K562 (cell line): ENCODE measurements at regions not wholly inside any gene's neighbourhood (a gene's known extent, or its start where the extent isn't known, plus 50 kb on each side); places are given as distances from the start of the nearest gene placed in this dataset.

Experiments used
- ATAC-seq: fragments of 200-7000 bp; cut with Tn5 transposase; 3 replicates; pipeline ENCODE4 v1.9.1; 2020; ENCODE audit warnings: moderate library complexity
- BruUV-seq: library from RNA; stranded (reverse); fragments of 400-500 nt; replicated peaks from 2 replicates; lab custom pipeline; 2021; lab: Mats Ljungman, UMichigan
- CTCF ChIA-PET: fragments of 300-600 bp; formaldehyde crosslinking; extraction: SDS; loops from one replicate; lab custom pipeline; 2021; ENCODE audit warnings: low intra/inter-chr PET ratio; lab: Yijun Ruan, JAX
- POLR2A ChIA-PET: fragments of 300-600, 350-650 bp; sonication (Branson Sonifier 250); formaldehyde crosslinking; extraction: SDS; loops from one replicate; lab custom pipeline; 2021; ENCODE audit warnings: antibody characterized with exemption, inconsistent platforms; lab: Yijun Ruan, JAX
- DNase-seq, 4 experiments: peaks; one replicate each; pipeline versions ENCODE4 v3.0.0 to v3.0.0-alpha.2; 2011 to 2018; ENCODE audit warnings: low spot score in 3 of 4, mixed read lengths in 3 of 4; ENCODE audit errors: extremely low read depth in 1 of 4
- FAIRE-seq: peaks from 2 replicates; lab custom pipeline; 2011; peaks lifted over from hg19 to GRCh38; lab: Jason Lieb, UNC
- H2AFZ ChIP-seq: 2 replicates; pipeline ENCODE4 v1.6.0; 2011; ENCODE audit warnings: low read depth, low read length, control low read depth, inconsistent platforms
- H3K27ac ChIP-seq: fragments of 200-600 bp; 3 replicates; pipeline ENCODE4 v1.8.0; 2011; ENCODE audit warnings: low read depth, mild to moderate bottlenecking, control low read depth, inconsistent platforms, low read length, moderate library complexity, mixed read lengths; ENCODE audit errors: extremely low read depth
- H3K27me3 ChIP-seq, 2 experiments: fragments of 300-600 bp in 1 of 2; 2 replicates in 1 of 2; 3 replicates in 1 of 2; pipeline versions ENCODE4 v1.6.0 to v1.8.0; 2011; ENCODE audit warnings: inconsistent platforms in 2 of 2, low read length in 2 of 2, mild to moderate bottlenecking in 1 of 2, mixed read lengths in 1 of 2, moderate library complexity in 1 of 2; ENCODE audit not compliant: control insufficient read depth in 2 of 2, insufficient read depth in 2 of 2
- H3K36me3 ChIP-seq: fragments of 300-600 bp; 3 replicates; pipeline ENCODE4 v1.8.0; 2011; ENCODE audit warnings: mild to moderate bottlenecking, low read length, inconsistent platforms; ENCODE audit not compliant: control insufficient read depth, insufficient read depth
- H3K4me1 ChIP-seq, 2 experiments: fragments of 200-600 bp in 1 of 2; replicated peaks in 1 of 2; 2 replicates in 1 of 2; 3 replicates in 1 of 2; pipeline versions ENCODE4 v1.5.1 to v1.8.0; 2011; ENCODE audit warnings: inconsistent platforms in 2 of 2, low read length in 2 of 2, mild to moderate bottlenecking in 1 of 2, mixed read lengths in 1 of 2, moderate library complexity in 1 of 2; ENCODE audit not compliant: control insufficient read depth in 2 of 2, insufficient read depth in 2 of 2
- H3K4me2 ChIP-seq: 2 replicates; pipeline ENCODE4 v1.6.1; 2011; ENCODE audit warnings: low read length, control low read depth, inconsistent platforms, mixed read lengths; ENCODE audit not compliant: insufficient read depth
- H3K4me3 ChIP-seq: fragments of 200-600 bp; sonication (generic), shearing (Covaris generic); 2 replicates; pipeline ENCODE4 v1.5.1; 2016; ENCODE audit warnings: control low read depth, inconsistent platforms
- H3K79me2 ChIP-seq: fragments of 200-600 bp; 3 replicates; pipeline ENCODE4 v1.8.0; 2011; ENCODE audit warnings: low read length, inconsistent platforms; ENCODE audit not compliant: control insufficient read depth, insufficient read depth
- H3K9ac ChIP-seq, 2 experiments: 2 replicates each; pipeline versions ENCODE4 v1.6.0 to v1.6.1; 2011; ENCODE audit warnings: low read depth in 2 of 2, low read length in 2 of 2, control low read depth in 1 of 2, inconsistent platforms in 1 of 2, mild to moderate bottlenecking in 1 of 2, mixed read lengths in 1 of 2; ENCODE audit not compliant: insufficient read depth in 1 of 2
- H3K9me1 ChIP-seq: one replicate; pipeline ENCODE4 v1.6.0; 2011; ENCODE audit warnings: inconsistent platforms, mild to moderate bottlenecking, low read length, moderate library complexity; ENCODE audit not compliant: control insufficient read depth, insufficient read depth
- H3K9me3 ChIP-seq: replicated peaks from 2 replicates; pipeline ENCODE4 v1.5.1; 2011; ENCODE audit warnings: low read depth, low read length, inconsistent platforms; ENCODE audit not compliant: control insufficient read depth, insufficient read depth
- H4K20me1 ChIP-seq: replicated peaks from 2 replicates; pipeline ENCODE4 v1.6.1; 2011; ENCODE audit warnings: low read length, inconsistent platforms, mixed read lengths; ENCODE audit not compliant: control insufficient read depth, insufficient read depth
- CREB1 ChIP-seq, 2 experiments: sonication (generic) in 1 of 2; formaldehyde crosslinking in 1 of 2; IDR thresholded peaks; 2 replicates each; pipeline versions ENCODE4 v1.6.1 to v1.8.0; 2012 to 2022; ENCODE audit warnings: inconsistent platforms in 1 of 2, mild to moderate bottlenecking in 1 of 2, missing genetic modification reagents in 1 of 2, moderate library complexity in 1 of 2
- DEAF1 ChIP-seq: fragments of 450-650 bp; formaldehyde crosslinking; IDR thresholded peaks from 2 replicates; pipeline ENCODE4 v1.4.0; 2020; ENCODE audit warnings: mild to moderate bottlenecking, moderate library complexity
- DMBX1 ChIP-seq: fragments of 250-450 bp; sonication (Bioruptor Pico); IDR thresholded peaks from 2 replicates; pipeline ENCODE4 v1.8.0; 2022; ENCODE audit warnings: inconsistent platforms, mild to moderate bottlenecking, moderate library complexity, borderline replicate concordance
- E2F5 ChIP-seq: sonication (generic); formaldehyde crosslinking; IDR thresholded peaks from 2 replicates; pipeline ENCODE4 v1.8.0; 2022; ENCODE audit warnings: mild to moderate bottlenecking, missing genetic modification reagents
- GMEB1 ChIP-seq: fragments of 250-450 bp; sonication (Bioruptor Pico); IDR thresholded peaks from 2 replicates; pipeline ENCODE4 v1.4.0; 2020; ENCODE audit warnings: mild to moderate bottlenecking
- HLTF ChIP-seq: fragments of 450-650 bp; IDR thresholded peaks from 2 replicates; pipeline ENCODE4 v1.6.1; 2016
- NCOA1 ChIP-seq: fragments of 450-650 bp; IDR thresholded peaks from 2 replicates; pipeline ENCODE4 v1.6.1; 2016; ENCODE audit warnings: low read depth
- PCBP1 ChIP-seq: fragments of 200-400 bp; formaldehyde crosslinking; IDR thresholded peaks from 2 replicates; pipeline ENCODE4 v1.6.1; 2018; ENCODE audit warnings: mild to moderate bottlenecking, low read depth, low read length; ENCODE audit not compliant: poor library complexity, severe bottlenecking
- RBM15 ChIP-seq: fragments of 200-400 bp; formaldehyde crosslinking; IDR thresholded peaks from 2 replicates; pipeline ENCODE4 v1.6.1; 2018; ENCODE audit warnings: mild to moderate bottlenecking, low read length, moderate library complexity; ENCODE audit not compliant: insufficient read depth
- RBM17 ChIP-seq: fragments of 200-400 bp; formaldehyde crosslinking; IDR thresholded peaks from 2 replicates; pipeline ENCODE4 v1.6.1; 2017; ENCODE audit warnings: low read depth, mild to moderate bottlenecking, low read length, borderline replicate concordance
- RHOXF2B ChIP-seq: fragments of 250-450 bp; sonication (Bioruptor Pico); conservative IDR thresholded peaks from 2 replicates; pipeline ENCODE4 v1.5.1; 2021
- SMC3 ChIP-seq: conservative IDR thresholded peaks from 2 replicates; pipeline ENCODE4 v1.6.1; 2011; ENCODE audit warnings: low read depth, low read length, improper control_type of control experiment; ENCODE audit not compliant: insufficient read depth
- TFAM ChIP-seq: fragments of 250-450 bp; sonication (Bioruptor Pico); conservative IDR thresholded peaks from 2 replicates; pipeline ENCODE4 v1.5.0; 2021; ENCODE audit warnings: mild to moderate bottlenecking, moderate library complexity
- XRCC5 ChIP-seq: fragments of 200-400 bp; formaldehyde crosslinking; IDR thresholded peaks from 2 replicates; pipeline ENCODE4 v1.6.1; 2017; ENCODE audit warnings: low read depth, mild to moderate bottlenecking, low read length
- ZFP1 ChIP-seq: fragments of 450-650 bp; formaldehyde crosslinking; IDR thresholded peaks from 2 replicates; pipeline ENCODE4 v1.4.0; 2020; ENCODE audit warnings: mild to moderate bottlenecking, mixed read lengths
- ZNF124 ChIP-seq: sonication (generic); formaldehyde crosslinking; IDR thresholded peaks from 2 replicates; pipeline ENCODE4 v1.8.1; 2022; ENCODE audit warnings: missing genetic modification reagents
- ZNF354B ChIP-seq: fragments of 250-450 bp; sonication (Bioruptor Pico); IDR thresholded peaks from 2 replicates; pipeline ENCODE4 v1.4.0; 2020
- ZNF780A ChIP-seq: fragments of 250-450 bp; sonication (Bioruptor Pico); IDR thresholded peaks from 2 replicates; pipeline ENCODE4 v1.5.0; 2021; ENCODE audit warnings: mild to moderate bottlenecking
- WGBS: fragments of 100-300 bp; shearing (Covaris generic); methylation state at CpG from one replicate; pipeline ENCODE4 v1.1.6; 2016; ENCODE audit warnings: low coverage, mixed read lengths; ENCODE audit not compliant: insufficient coverage; ENCODE audit errors: missing lambda C conversion rate; 5-methylcytosine and 5-hydroxymethylcytosine counted together
- in situ Hi-C: fragments of 300-500 bp; cut with MboI; formaldehyde crosslinking; loops from 4 replicates; pipeline ENCODE4 v1.15.0; 2018; ENCODE audit warnings: inconsistent platforms, mixed read lengths
- intact Hi-C: fragments of 100-400 bp; cut with micrococcal nuclease; formaldehyde crosslinking; loops from 2 replicates; pipeline ENCODE4 v1.14.2; 2022
- TF ChIP-seq, protein P1 (sequence below): fragments of 250-450 bp; sonication (Bioruptor Pico); IDR thresholded peaks from 2 replicates; pipeline ENCODE4 v1.5.0; 2020; ENCODE audit warnings: mild to moderate bottlenecking

DNA sequence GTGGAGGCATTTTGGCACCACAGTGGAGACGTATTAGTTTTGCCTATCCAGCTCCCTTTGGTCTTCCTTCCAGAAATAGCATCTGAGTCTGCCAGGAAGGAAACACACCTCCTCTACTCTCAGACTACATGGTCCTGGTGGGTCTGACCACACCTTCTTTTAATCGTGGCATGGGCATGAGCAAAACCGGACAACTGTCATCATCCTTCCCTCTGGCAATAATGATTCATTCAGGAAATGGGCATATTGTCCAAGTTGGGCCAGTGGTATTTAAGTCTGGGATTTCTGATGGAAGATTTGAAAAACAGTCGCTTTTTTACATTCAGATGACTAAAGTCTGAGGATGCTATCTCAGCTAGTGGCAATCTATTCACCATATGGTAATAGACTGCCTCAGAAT, 601.0 kb upstream of the ADAMTS9 start (continued):
- TF ChIP-seq DEAF1 (CRISPR knock-in tag) (no peak), PCBP1 (no peak), HLTF (no peak), DMBX1 (CRISPR knock-in tag) (no peak), ZNF124 (no peak), NCOA1 (no peak), RBM15 (no peak), RHOXF2B (CRISPR knock-in tag) (no peak)

- intact Hi-C loops (no loop called here), in situ Hi-C loops (no loop called here)
- Histone ChIP-seq H3K36me3 (no peaks in the 10 kb centered on the region), H3K27ac (no peak overlapping the region), H3K4me2 (no peak overlapping the region), H3K9me1 (no peaks in the 10 kb centered on the region), H4K20me1 (no peaks in the 10 kb centered on the region), H2AFZ (no peak overlapping the region), H3K4me1 (no peaks in the 10 kb centered on the region), H3K4me3 (no peak overlapping the region), H3K79me2 (no peaks in the 10 kb centered on the region), H3K9me3 (no peaks in the 10 kb centered on the region), H3K27me3 (no peaks in the 10 kb centered on the region), H3K9ac (no peak overlapping the region)
- no peak for DNase-seq
- ChIA-PET POLR2A (no interaction called here), CTCF (no interaction called here)
- WGBS = 6% methylated on average over 2 of the region's 2 CpGs
- ATAC-seq = no peak
- no peak for FAIRE-seq
- no TSS peak for BruUV-seq
- TF ChIP-seq SMC3 (no peak), XRCC5 (no peak), RBM17 (no peak), CREB1 (IDR thresholded peaks at IDR 0.05) (no peak), CREB1 (CRISPR knock-in tag; IDR thresholded peaks at IDR 0.05) (no peak), ZNF354B (CRISPR knock-in tag) (no peak), TFAM (CRISPR knock-in tag) (no peak), ZNF780A (CRISPR knock-in tag) (no peak), E2F5 (no peak), GMEB1 (no peak), ZFP1 (CRISPR knock-in tag) (no peak)
- TF ChIP-seq, protein P1, sequence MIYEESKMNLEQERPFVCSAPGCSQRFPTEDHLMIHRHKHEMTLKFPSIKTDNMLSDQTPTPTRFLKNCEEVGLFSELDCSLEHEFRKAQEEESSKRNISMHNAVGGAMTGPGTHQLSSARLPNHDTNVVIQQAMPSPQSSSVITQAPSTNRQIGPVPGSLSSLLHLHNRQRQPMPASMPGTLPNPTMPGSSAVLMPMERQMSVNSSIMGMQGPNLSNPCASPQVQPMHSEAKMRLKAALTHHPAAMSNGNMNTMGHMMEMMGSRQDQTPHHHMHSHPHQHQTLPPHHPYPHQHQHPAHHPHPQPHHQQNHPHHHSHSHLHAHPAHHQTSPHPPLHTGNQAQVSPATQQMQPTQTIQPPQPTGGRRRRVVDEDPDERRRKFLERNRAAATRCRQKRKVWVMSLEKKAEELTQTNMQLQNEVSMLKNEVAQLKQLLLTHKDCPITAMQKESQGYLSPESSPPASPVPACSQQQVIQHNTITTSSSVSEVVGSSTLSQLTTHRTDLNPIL (CRISPR knock-in tag) = no peak
These were observed 598.2 kb upstream of the ADAMTS9 start for GRCh38 chr3:65285956-65286355.
